ENCODE measurements at regions not wholly inside any gene's neighbourhood (a gene's known extent, or its start where the extent isn't known, plus 50 kb on each side); places are given as distances from the start of the nearest gene placed in this dataset.
A peak's percentile ranks its signal among the peaks of the same experiment; 100 is the strongest.

GRCh38 chr3:151935446-151935845 lies 62.0 kb downstream of the SUCNR1 start:
- intact Hi-C loops (cut with DNase I, micrococcal nuclease) = no loop called here
- no peak for ATAC-seq
- DNase-seq = no peak

GRCh38 chr3:151940481-151940880 lies 67.0 kb downstream of the SUCNR1 start:
- no peak for ATAC-seq
- intact Hi-C loops (cut with DNase I, micrococcal nuclease) = no loop called here
- no peak for DNase-seq

- ATAC-seq (no peak), DNase-seq (no peak)
- intact Hi-C loops (cut with DNase I, micrococcal nuclease) = no loop called here
Measured at GRCh38 chr3:151943539-151943938, 70.1 kb downstream of the SUCNR1 start.

- ATAC-seq (no peak), DNase-seq (no peak)
- intact Hi-C loops (cut with DNase I, micrococcal nuclease) = no loop called here
Measured at GRCh38 chr3:151944356-151944755, 70.9 kb downstream of the SUCNR1 start.

GRCh38 chr3:151946606-151947005 lies 73.2 kb downstream of the SUCNR1 start:
- DNase-seq (no peak), ATAC-seq (no peak)
- intact Hi-C loops (cut with DNase I, micrococcal nuclease) = no loop called here

- ATAC-seq = no peak
- DNase-seq = no peak
- intact Hi-C loops (cut with DNase I, micrococcal nuclease) = no loop called here
Measured at GRCh38 chr3:151949706-151950105, 76.3 kb downstream of the SUCNR1 start.

- intact Hi-C loops (cut with DNase I, micrococcal nuclease) = no loop called here
- DNase-seq (no peak), ATAC-seq (no peak)
Measured at GRCh38 chr3:151955356-151955755, 81.9 kb downstream of the SUCNR1 start.

- no peak for DNase-seq
- intact Hi-C loops (cut with DNase I, micrococcal nuclease) = no loop called here
- ATAC-seq = no peak
Measured at GRCh38 chr3:151960961-151961580, 87.6 kb downstream of the SUCNR1 start.

GRCh38 chr3:151962352-151962751 lies 88.9 kb downstream of the SUCNR1 start:
- DNase-seq = no peak
- intact Hi-C loops (cut with DNase I, micrococcal nuclease) = no loop called here
- no peak for ATAC-seq

GRCh38 chr3:151962912-151963311 lies 89.5 kb downstream of the SUCNR1 start:
- intact Hi-C loops (cut with DNase I, micrococcal nuclease) = no loop called here
- no peak for DNase-seq
- ATAC-seq = no peak

- DNase-seq (no peak), ATAC-seq (no peak)
- intact Hi-C loops (cut with DNase I, micrococcal nuclease) = no loop called here
Measured at GRCh38 chr3:151964743-151965142, 91.3 kb downstream of the SUCNR1 start.

- ATAC-seq (no peak), DNase-seq (no peak)
- intact Hi-C loops (cut with DNase I, micrococcal nuclease) = no loop called here
Measured at GRCh38 chr3:151969026-151969642, 95.7 kb downstream of the SUCNR1 start.

- peak; percentile 88 for ATAC-seq
- DNase-seq = peak; percentile 18 to 37
- intact Hi-C loops (cut with DNase I, micrococcal nuclease) = no loop called here
Measured at GRCh38 chr3:151971814-151972579, 98.6 kb downstream of the SUCNR1 start.

GRCh38 chr3:151974067-151974466 lies 100.6 kb downstream of the SUCNR1 start:
- intact Hi-C loops (cut with DNase I, micrococcal nuclease) = no loop called here
- ATAC-seq = no peak
- no peak for DNase-seq

GRCh38 chr3:151976211-151977050 lies 103.0 kb downstream of the SUCNR1 start:
- intact Hi-C loops (cut with DNase I, micrococcal nuclease) = no loop called here
- DNase-seq (no peak), ATAC-seq (no peak)

- ATAC-seq = no peak
- intact Hi-C loops (cut with DNase I, micrococcal nuclease) = no loop called here
- DNase-seq = no peak
Measured at GRCh38 chr3:151979906-151980305, 106.5 kb downstream of the SUCNR1 start.

- no peak for ATAC-seq
- DNase-seq = no peak
- intact Hi-C loops (cut with DNase I, micrococcal nuclease) = no loop called here
Measured at GRCh38 chr3:151983538-151983937, 110.1 kb downstream of the SUCNR1 start.

- intact Hi-C loops (cut with DNase I, micrococcal nuclease) = no loop called here
- DNase-seq (no peak), ATAC-seq (peak; percentile 86)
Measured at GRCh38 chr3:151985787-151986430, 112.5 kb downstream of the SUCNR1 start.

- ATAC-seq (no peak), DNase-seq (no peak)
- intact Hi-C loops (cut with DNase I, micrococcal nuclease) = no loop called here
Measured at GRCh38 chr3:151987893-151988292, 114.5 kb downstream of the SUCNR1 start.
